Stimulated activated CD8-positive, alpha-beta memory T cell treated with anti-CD3 and anti-CD28 coated beads, Interleukin-12 subunit alpha, Interleukin-12 subunit beta, amount 100 ng/mL, for 4 hours (primary cell): ENCODE measurements at regions not wholly inside any gene's neighbourhood (a gene's known extent, or its start where the extent isn't known, plus 50 kb on each side); places are given as distances from the start of the nearest gene placed in this dataset.

ENCODE experiments used
- DNase-seq: peaks from one replicate; pipeline ENCODE4 v3.0.0-alpha.2; 2020; ENCODE audit warnings: low read depth

GRCh38 chr4:152269448-152270191 lies 266.3 kb downstream of the FBXW7 start:
- no peak for DNase-seq

GRCh38 chr4:152267811-152268210 lies 268.1 kb downstream of the FBXW7 start:
- no peak for DNase-seq

DNA sequence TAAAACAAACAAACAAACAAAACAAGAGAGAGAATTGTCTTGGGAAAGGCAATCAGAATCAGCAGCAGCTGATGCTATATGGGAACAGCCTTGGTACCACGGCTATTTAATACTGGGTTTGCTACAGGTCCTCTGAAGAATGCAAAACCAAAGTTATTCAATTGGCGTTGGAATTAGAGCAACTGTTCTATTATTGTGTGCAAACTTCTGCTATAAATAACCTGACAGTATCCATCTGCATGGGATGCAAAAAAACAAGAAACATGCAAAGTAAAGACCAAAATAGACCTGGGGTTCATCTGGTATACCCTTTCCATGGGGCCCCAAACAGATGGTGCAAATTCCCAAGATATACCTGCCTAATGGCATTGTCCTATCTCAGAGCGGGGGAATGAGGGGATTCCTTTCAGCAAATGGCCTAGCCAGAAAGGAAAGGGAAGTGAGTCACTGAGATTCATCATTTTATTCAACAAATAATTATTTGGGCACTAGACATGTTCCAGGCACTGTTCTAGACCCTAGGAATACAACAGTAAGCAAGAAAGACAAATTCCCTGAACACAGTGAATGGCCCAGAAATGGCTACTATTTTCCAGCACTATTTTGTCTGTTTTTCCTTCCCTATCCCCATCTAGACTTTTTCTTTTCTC lies 268.9 kb downstream of the FBXW7 start:
- no peak for DNase-seq

DNA sequence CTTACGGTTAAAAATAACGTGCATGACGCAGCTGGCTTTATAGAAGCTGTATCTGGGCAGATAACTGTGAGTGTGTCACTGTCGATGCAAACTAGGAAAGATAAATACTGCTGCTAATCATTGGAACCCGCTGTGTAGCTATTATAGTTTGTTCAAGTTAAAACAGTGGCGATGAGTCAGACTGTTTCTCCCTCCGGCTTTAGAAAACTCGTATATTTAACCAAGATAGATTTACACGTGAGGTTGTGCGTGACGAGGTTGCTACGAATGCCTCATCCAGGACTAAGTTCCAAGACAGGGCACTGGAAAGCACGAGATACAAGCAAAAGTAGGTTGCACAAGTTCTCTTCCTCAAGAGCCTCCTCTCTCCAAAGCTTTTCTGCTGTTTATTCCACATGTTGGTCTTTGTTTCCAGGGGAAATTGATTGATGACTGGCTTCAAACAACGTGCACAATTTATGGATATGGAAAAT lies 270.7 kb downstream of the FBXW7 start:
- DNase-seq: no peak

DNA sequence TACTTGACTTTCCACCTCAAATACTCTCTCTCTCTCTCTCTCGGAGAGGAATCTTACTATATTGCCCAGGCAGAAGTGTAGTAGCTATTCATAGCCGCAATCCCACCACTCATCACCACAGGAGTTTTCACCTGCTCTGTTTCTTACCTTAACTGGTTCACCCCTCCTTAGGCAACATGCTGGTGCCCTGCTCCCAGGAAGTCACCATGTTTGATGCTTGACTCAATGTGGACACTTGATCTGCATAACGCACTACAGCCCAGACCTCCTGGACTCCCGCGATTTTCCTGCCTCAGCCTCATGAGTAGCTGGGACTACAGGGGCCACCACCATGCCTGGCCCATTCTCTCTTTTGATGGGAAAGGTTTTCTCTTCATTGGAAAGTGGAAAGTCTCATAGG lies 271.8 kb downstream of the FBXW7 start:
- DNase-seq: no peak

DNA sequence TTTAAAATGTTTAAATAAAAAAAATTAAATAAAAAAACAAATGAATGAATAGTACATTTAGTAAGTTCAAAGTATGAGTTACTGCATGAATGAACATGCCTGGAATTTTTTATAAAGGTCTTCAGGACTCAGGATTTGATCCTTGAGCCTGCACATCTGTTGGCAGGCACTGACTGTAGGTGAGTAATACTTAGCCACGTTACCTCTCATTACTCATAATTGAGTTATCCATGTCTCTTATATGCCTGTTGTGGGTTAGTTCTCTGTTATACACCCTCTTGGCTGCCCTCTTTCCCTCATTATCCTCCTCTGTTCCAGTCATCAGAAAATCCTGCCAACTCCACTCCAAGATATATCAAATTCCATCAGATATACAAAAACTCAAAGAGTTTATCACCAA lies 276.0 kb downstream of the FBXW7 start:
- DNase-seq: no peak

GRCh38 chr4:152258804-152259708 lies 276.8 kb downstream of the FBXW7 start:
- DNase-seq: no peak

- DNase-seq: no peak
Measured at GRCh38 chr4:152258391-152258790, 277.5 kb downstream of the FBXW7 start.

DNA sequence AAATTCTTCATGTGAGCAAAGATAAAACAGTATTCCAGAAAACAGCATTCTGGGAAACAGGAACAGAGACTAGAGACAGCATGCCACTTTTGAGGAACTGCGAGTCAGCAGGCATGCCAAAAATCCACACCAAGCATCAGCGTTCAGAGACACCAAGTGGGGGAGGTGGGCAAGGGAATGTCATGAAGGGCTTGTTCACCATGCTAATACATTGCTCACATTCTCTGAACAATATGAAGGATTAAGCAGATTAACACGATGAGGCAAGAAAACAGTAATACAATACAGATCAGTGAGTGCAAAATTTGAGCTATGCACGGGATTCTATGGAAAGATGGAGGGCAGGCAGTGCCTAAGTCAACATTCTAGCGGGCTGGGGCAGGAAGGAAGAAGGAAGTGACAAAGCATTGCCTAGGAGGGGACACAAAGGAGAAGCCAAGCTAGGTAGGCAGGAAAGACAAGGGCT lies 278.3 kb downstream of the FBXW7 start:
- no peak for DNase-seq

GRCh38 chr4:152256996-152257395 lies 278.9 kb downstream of the FBXW7 start:
- no peak for DNase-seq

- DNase-seq: peak; percentile 32
Measured at GRCh38 chr4:152255437-152255836, 280.5 kb downstream of the FBXW7 start.

DNA sequence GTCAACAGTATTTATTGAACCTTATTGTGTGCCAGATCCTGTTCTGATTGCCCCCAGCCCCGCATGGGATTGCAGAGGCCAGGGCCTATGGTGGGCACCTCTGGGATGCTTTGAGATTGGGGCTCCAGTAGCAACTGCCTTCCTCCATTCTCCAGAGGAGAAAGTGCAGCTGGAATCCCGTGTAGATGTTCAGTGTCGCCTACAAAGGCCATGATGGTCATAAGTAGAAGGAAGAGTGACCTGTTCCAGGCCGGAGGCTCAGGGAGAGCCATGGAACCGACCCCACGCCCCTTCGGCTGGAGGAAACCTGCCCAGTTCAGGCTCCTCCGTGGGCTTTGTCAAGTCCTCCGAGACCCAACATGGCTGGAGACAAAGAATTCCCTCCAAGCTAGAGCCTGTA lies 287.5 kb downstream of the FBXW7 start:
- DNase-seq: no peak

- DNase-seq: no peak
Measured at GRCh38 chr4:152247271-152247975, 288.5 kb downstream of the FBXW7 start.

DNA sequence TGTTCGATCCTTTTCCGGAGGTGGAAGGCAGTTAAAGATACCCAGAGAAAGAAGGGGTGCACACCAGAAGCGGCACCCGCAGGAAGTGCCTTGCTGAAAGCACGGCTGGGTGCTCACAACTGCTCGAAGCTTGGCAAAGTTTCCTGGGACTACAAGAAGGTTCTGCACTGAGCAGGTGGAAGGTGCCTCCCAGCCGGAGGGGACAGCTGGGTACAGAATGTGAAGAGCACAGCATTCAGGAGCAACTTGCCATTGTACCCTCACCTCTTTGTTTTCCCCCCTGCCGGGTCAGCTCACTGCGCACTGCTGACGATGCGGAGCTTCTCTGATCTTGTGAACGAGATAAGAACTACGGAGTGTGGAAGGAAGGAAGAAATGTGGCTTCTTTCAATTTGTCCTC lies 289.2 kb downstream of the FBXW7 start:
- DNase-seq: no peak

DNA sequence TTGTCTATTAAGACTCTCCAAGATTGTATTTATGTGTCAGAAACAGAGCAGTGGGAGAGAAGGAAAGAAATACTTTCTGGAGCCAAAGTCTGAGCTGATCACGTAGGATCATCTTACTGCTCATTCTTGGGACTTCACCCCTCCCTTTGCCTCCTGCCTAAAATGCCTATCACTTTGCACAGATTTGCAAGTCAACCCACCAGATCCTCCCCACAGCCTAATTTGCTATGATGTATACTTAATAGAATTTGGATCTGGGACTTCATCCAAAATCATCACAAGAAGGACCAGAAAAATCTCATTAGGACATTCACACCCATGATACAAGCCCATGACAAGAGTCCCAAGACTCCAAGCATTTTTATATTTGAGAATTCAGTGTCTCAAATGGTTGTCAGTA lies 290.2 kb downstream of the FBXW7 start:
- no peak for DNase-seq

- no peak for DNase-seq
Measured at GRCh38 chr4:152244659-152245058, 291.2 kb downstream of the FBXW7 start.

- no peak for DNase-seq
Measured at GRCh38 chr4:152243896-152244595, 291.8 kb downstream of the FBXW7 start.

DNA sequence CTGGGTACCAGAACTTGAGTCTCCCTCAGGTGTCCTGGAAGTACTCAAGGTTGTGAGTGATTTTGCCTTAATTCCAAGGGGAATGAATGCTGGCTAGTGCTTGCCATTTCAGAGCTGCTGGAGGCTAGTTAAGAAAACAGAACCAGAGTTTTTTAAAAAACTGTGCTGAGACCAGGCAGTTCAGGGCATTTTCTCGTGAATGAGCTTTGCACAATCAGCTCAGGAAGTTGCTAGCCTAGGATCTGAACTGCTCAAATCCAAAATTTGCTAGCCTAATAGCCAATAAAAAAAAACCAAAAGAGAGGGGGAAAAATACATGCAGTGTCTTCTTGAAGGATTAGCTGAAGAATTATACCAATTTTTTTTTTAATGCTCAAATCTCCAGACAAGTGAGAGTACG lies 292.7 kb downstream of the FBXW7 start:
- no peak for DNase-seq

DNA sequence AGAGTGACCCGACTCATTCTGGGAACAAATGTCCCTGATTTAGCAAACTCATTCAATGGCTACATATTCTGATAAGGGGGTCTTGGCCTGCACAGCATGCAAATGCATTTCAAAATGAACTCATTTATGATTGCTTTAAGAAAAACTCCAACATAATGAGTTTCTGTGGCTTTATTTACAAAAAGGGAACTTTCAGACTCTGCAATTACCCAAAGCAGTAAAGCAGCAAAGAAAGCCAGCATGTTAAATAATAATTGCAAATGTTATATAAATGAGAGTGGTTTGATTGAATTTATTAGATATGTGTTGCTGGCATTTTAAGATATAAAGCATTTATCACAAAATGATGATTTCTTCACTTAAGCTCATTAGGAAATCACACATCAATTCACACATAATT lies 295.7 kb downstream of the FBXW7 start:
- DNase-seq: no peak

GRCh38 chr4:152239216-152239615 lies 296.7 kb downstream of the FBXW7 start:
- no peak for DNase-seq

GRCh38 chr4:152236519-152237056 lies 299.3 kb downstream of the FBXW7 start:
- DNase-seq: no peak
